NB4 (cell line): ENCODE measurements at regions not wholly inside any gene's neighbourhood (a gene's known extent, or its start where the extent isn't known, plus 50 kb on each side); places are given as distances from the start of the nearest gene placed in this dataset.

Experiments used
- CTCF ChIP-seq: IDR thresholded peaks from one replicate; pipeline ENCODE4 v1.5.1; 2012; ENCODE audit warnings: low read depth, low read length
- MAX ChIP-seq: IDR thresholded peaks from 2 replicates; pipeline ENCODE4 v1.6.1; 2011; ENCODE audit warnings: low read depth, low read length
- MYC ChIP-seq: IDR thresholded peaks from 2 replicates; pipeline ENCODE4 v1.6.1; 2011; ENCODE audit warnings: low read depth, low read length
- POLR2A ChIP-seq: IDR thresholded peaks from 2 replicates; pipeline ENCODE4 v1.6.1; 2011; ENCODE audit warnings: mild to moderate bottlenecking; ENCODE audit not compliant: insufficient read length; ENCODE audit errors: extremely low read depth

GRCh38 chr18:27528925-27529521, 343.9 kb upstream of the CHST9 start:
- TF ChIP-seq CTCF (no peak), POLR2A (no peak), MAX (no peak), MYC (no peak)
